Transverse colon (tissue), 4 donors: ENCODE measurements at regions not wholly inside any gene's neighbourhood (a gene's known extent, or its start where the extent isn't known, plus 50 kb on each side); places are given as distances from the start of the nearest gene placed in this dataset.

Experiments
- DNase-seq: peaks from one replicate; pipeline ENCODE4 v3.0.0-alpha.2; 2019
- H3K27ac ChIP-seq, 4 donors: fragments of 200-600 bp; sonication (generic); 2 replicates each; pipeline ENCODE4 v1.5.1; 2016 to 2018; ENCODE audit warnings: inconsistent platforms in 4 of 4
- H3K27me3 ChIP-seq: fragments of 200-600 bp; sonication (generic); 2 replicates; pipeline ENCODE4 v1.5.1; 2017; ENCODE audit warnings: inconsistent platforms
- H3K36me3 ChIP-seq, 4 donors: fragments of 200-600 bp; sonication (generic); 2 replicates each; pipeline ENCODE4 v1.5.1; 2017 to 2019; ENCODE audit warnings: inconsistent platforms in 4 of 4
- H3K4me1 ChIP-seq, 4 donors: fragments of 200-600 bp; sonication (generic); 2 replicates each; pipeline ENCODE4 v1.5.1; 2017 to 2020; ENCODE audit warnings: inconsistent platforms in 4 of 4
- H3K4me3 ChIP-seq, 4 donors: fragments of 200-600 bp; sonication (generic); 1 replicate in 1 of 4; 2 replicates in 3 of 4; pipeline versions ENCODE4 v1.5.1 to v1.6.1; 2017 to 2019; ENCODE audit warnings: inconsistent platforms in 4 of 4
- H3K9me3 ChIP-seq, 2 donors: fragments of 200-600 bp; sonication (generic); 2 replicates each; pipeline ENCODE4 v1.5.1; 2017 to 2019; ENCODE audit warnings: inconsistent platforms in 2 of 2
- CTCF ChIP-seq, 5 experiments: fragments of 200-600 bp in 3 of 5; fragments of 450-650 bp in 2 of 5; sonication (generic) in 3 of 5; IDR thresholded peaks; 1 replicate in 2 of 5; 2 replicates in 3 of 5; pipeline ENCODE4 v1.5.1; 2016 to 2017; ENCODE audit warnings: antibody characterized with exemption in 5 of 5, inconsistent platforms in 3 of 5, mild to moderate bottlenecking in 2 of 5, moderate library complexity in 1 of 5
- EP300 ChIP-seq: sonication (generic); formaldehyde crosslinking; IDR thresholded peaks from one replicate; pipeline ENCODE4 v1.6.1; 2017; ENCODE audit warnings: antibody characterized with exemption, low read depth
- POLR2A ChIP-seq: fragments of 450-650 bp; IDR thresholded peaks from one replicate; pipeline ENCODE4 v1.6.1; 2016; ENCODE audit warnings: antibody characterized with exemption, mild to moderate bottlenecking, moderate library complexity
- POLR2AphosphoS5 ChIP-seq, 3 donors: sonication (generic); formaldehyde crosslinking; IDR thresholded peaks; one replicate each; pipeline ENCODE4 v1.6.1; 2016; ENCODE audit warnings: antibody characterized with exemption in 3 of 3
- WGBS, 2 donors: methylation state at CpG; one replicate each; pipeline ENCODE4 v1.1.5; 2018; ENCODE audit warnings: low coverage in 1 of 2; 5-methylcytosine and 5-hydroxymethylcytosine counted together
- in situ Hi-C, 4 donors: fragments of 200-750 bp; cut with MboI; loops; one replicate each; pipeline versions ENCODE4 v1.15.0 to v1.15.1; 2017; ENCODE audit warnings: low sequenced_read_pairs in 3 of 4, low pct_ligation_motif_present in 1 of 4, low pct_unique_long_range_greater_than_20kb in 1 of 4
- intact Hi-C: fragments of 100-400 bp; cut with DNase I; formaldehyde crosslinking; loops from one replicate; pipeline ENCODE4 v1.15.1; 2023; ENCODE audit warnings: low total_unique reads

DNA sequence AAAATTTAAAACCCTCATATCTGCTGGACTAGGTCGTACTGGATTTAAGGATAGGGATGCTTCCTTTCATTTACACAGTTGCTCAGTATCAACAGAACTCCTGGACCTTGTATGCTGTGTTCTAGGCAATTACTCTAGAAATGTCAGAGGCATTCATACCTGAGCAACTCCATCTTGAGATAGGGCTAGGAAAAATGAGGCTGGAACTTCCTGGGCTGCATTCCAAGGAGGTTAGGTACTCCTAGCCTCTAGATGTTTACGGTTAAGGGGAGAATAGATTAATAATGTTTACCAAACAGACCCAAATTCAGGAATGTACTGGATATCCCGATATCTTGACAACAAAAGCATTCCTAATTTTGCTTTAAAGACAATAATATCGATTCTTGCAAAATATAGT, 84.7 kb upstream of the NLGN4X start:
- no peak overlapping the region for H3K4me3 ChIP-seq
- H3K36me3 ChIP-seq, result no peaks in the 10 kb centered on the region
- H3K27me3 ChIP-seq, result no peaks in the 10 kb centered on the region
- no peak overlapping the region for H3K27ac ChIP-seq
- 60 to 80% methylated on average over 2 to 4 of the region's 4 CpGs for WGBS, 2 donors
- intact Hi-C loops, result no loop called here
- H3K9me3 ChIP-seq, result no peaks in the 10 kb centered on the region
- no peaks in the 10 kb centered on the region for H3K4me1 ChIP-seq
- in situ Hi-C loops, result no loop called here
- DNase-seq, result no peak
- no peak for TF ChIP-seq POLR2A
- TF ChIP-seq EP300, result no peak
- TF ChIP-seq CTCF (IDR thresholded peaks at IDR 0.05), result no peak
- TF ChIP-seq POLR2AphosphoS5 (IDR thresholded peaks at IDR 0.05), result no peak

GRCh38 chrX:6311540-6311939, 82.9 kb upstream of the NLGN4X start:
- TF ChIP-seq POLR2A (no peak), EP300 (no peak), POLR2AphosphoS5 (IDR thresholded peaks at IDR 0.05) (no peak), CTCF (IDR thresholded peaks at IDR 0.05) (no peak)
- in situ Hi-C loops (no loop called here), intact Hi-C loops (no loop called here)
- 72% methylated on average over 1 of the region's 1 CpG; no CpG with 5 or more reads in 1 of the 2 donors for WGBS, 2 donors
- Histone ChIP-seq H3K36me3 (no peaks in the 10 kb centered on the region), H3K27me3 (no peaks in the 10 kb centered on the region), H3K4me3 (no peak overlapping the region), H3K9me3 (no peaks in the 10 kb centered on the region), H3K4me1 (no peaks in the 10 kb centered on the region), H3K27ac (no peak overlapping the region)
- DNase-seq, result no peak

GRCh38 chrX:6307156-6307555, 78.5 kb upstream of the NLGN4X start:
- H3K27ac ChIP-seq, result no peak overlapping the region
- in situ Hi-C loops, result no loop called here
- H3K4me1 ChIP-seq, result no peaks in the 10 kb centered on the region
- no peak overlapping the region for H3K4me3 ChIP-seq
- WGBS, 2 donors, result 62 to 76% methylated on average over 3 to 5 of the region's 5 CpGs
- intact Hi-C loops, result no loop called here
- H3K9me3 ChIP-seq, result no peaks in the 10 kb centered on the region
- TF ChIP-seq EP300, result no peak
- no peak for TF ChIP-seq CTCF (IDR thresholded peaks at IDR 0.05)
- TF ChIP-seq POLR2A, result no peak
- no peak for TF ChIP-seq POLR2AphosphoS5 (IDR thresholded peaks at IDR 0.05)
- H3K36me3 ChIP-seq, result no peaks in the 10 kb centered on the region
- no peaks in the 10 kb centered on the region for H3K27me3 ChIP-seq
- DNase-seq, result no peak

- intact Hi-C loops, result no loop called here
These were observed 71.1 kb upstream of the NLGN4X start for GRCh38 chrX:6299724-6300123.

More at GRCh38 chrX:6299724-6300123, 71.1 kb upstream of the NLGN4X start:
- Histone ChIP-seq H3K9me3 (no peaks in the 10 kb centered on the region), H3K27me3 (no peaks in the 10 kb centered on the region), H3K27ac (no peak overlapping the region), H3K4me1 (no peaks in the 10 kb centered on the region), H3K4me3 (no peak overlapping the region), H3K36me3 (no peaks in the 10 kb centered on the region)
- in situ Hi-C loops, result no loop called here
- WGBS, 2 donors, result 69 to 83% methylated on average over 4 to 6 of the region's 6 CpGs
- no peak for DNase-seq
- no peak for TF ChIP-seq CTCF (IDR thresholded peaks at IDR 0.05)
- no peak for TF ChIP-seq POLR2AphosphoS5 (IDR thresholded peaks at IDR 0.05)
- TF ChIP-seq POLR2A, result no peak
- TF ChIP-seq EP300, result no peak
